ENCODE measurements at regions not wholly inside any gene's neighbourhood (a gene's known extent, or its start where the extent isn't known, plus 50 kb on each side); places are given as distances from the start of the nearest gene placed in this dataset.

GRCh38 chr20:57878786-57879424 lies 169.1 kb upstream of the PMEPA1 start:
- TF ChIP-seq POLR2A (IDR thresholded peaks at IDR 0.05; ENCODE audit: low read depth, low read length) (no peak), POLR2AphosphoS5 (IDR thresholded peaks at IDR 0.05; ENCODE audit: low read depth, low read length) (no peak), TAF1 (IDR thresholded peaks at IDR 0.05; ENCODE audit: low read depth, low read length) (no peak)

All from GM12891 (cell line).